Activated CD4-positive, alpha-beta T cell treated with anti-CD3 and anti-CD28 coated beads, Interleukin-2, Interleukin-4, amounts not matched to agents 100 ng/mL and 50 ng/mL, durations not matched to agents 16 hours and 8 hours (primary cell): ENCODE measurements at regions not wholly inside any gene's neighbourhood (a gene's known extent, or its start where the extent isn't known, plus 50 kb on each side); places are given as distances from the start of the nearest gene placed in this dataset.

Experiments used
- DNase-seq: peaks from one replicate; pipeline ENCODE4 v3.0.0-alpha.2; 2020; ENCODE audit warnings: low spot score

DNA sequence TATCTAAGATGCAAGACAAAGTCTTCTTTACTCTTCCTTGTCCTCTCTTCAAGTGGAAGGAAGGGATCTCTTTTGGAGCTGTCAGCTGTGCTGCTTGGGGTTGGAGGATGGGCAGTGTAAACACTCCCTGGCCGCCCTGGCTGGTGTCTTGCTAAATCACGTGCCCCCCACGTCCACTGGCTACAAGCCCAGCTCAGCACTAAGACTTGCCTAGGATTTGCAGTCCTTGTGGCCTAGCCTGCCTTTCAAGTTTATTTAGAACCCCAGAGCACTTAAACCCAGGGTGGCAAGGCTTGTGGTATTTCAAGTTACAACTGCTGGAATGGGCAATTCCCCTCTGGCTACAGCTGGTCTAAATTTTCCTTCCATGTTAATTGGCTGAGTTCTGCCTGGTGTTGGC is 272.4 kb upstream of the MYO3A start:
- no peak for DNase-seq

DNA sequence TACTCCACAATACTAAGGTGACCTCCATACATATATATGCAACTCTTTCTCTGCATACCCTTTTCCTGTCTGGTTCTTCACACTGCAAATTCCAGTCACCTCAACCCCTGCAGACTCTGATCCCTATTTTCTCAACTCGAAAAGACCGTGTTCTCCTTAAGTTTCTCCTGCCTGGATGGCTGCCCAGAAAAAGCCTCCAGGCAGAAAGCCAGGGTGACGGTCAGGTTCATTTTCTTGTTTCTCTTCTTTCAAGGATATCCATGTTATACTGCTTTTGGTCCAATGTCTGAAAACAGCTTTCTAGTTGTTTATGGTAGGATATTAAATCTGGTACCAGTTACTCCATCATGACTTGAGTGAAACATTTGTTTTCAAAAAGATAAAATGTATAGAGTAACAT is 267.8 kb upstream of the MYO3A start:
- no peak for DNase-seq

DNA sequence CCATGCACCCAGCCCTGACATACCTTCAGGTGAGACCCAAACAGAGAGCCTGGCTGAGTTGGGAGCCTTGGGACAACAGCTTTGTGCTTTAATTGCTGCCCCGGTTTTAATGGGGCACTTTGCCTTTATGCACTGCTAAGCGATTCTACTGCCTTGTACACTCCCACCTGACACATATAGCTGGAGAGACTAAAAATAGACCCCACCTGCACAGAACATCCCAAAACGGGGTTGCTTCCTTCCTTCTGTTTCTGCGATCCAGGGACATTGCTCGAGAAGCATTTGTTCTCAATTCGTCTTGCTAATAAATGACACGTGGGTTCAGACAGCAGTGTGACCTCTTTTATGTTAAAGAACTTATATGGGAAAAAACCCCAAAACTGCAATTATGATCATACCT is 258.8 kb upstream of the MYO3A start:
- no peak for DNase-seq

DNA sequence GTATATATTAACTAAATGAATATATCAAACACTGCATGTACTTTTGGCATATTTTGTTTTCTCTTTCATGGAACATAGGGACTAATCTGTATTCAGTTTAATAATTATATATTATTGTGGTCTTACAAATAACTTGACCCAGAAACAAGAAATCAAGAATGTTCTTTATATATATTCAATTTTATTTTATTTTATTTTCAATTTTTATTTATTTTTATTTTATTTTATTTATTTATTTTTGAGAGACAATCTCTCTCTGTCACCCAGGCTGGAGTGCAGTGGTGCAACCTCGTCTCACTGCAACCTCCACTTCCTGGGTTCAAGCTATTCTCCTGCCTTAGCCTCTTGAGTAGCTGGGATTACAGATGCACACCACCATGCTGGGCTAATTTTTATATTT is 258.4 kb upstream of the MYO3A start:
- DNase-seq: no peak

DNA sequence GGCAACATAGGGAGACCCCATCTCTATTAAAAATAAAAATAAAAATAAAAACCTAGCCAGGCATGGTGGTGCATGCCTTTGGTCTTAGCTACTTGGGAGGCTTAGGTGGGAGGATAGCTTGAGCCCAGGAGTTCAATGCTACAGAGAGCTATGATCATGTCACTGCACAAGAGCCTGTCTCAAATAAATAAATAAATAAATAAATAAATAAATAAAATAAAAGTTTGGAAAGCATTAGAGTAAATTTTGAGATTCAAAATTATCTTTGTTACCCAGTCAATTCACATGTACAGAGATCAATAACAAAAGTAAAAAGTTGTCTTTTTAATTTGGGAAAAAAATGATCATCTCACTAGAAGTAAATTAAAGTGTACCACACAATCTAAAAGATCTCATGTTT is 255.8 kb upstream of the MYO3A start:
- DNase-seq: no peak

DNA sequence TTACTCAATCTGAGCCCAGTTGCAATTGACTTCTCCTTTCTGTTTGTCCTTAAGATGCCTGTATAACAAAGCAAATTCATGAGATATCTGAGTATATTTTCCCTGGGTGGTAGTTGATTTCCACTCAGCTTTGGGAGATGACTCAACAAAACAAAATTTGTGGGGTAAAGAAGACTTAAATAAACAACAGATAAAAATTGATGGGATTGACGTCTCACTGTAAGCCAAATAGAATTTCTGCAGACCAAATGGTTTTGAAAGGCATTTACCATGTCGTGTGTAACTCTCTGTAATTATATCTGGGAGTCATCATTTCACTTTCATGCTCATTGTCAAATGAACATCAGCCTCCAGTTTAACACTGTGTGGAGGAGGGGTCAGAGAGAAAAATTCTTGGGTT is 255.4 kb upstream of the MYO3A start:
- no peak for DNase-seq

DNA sequence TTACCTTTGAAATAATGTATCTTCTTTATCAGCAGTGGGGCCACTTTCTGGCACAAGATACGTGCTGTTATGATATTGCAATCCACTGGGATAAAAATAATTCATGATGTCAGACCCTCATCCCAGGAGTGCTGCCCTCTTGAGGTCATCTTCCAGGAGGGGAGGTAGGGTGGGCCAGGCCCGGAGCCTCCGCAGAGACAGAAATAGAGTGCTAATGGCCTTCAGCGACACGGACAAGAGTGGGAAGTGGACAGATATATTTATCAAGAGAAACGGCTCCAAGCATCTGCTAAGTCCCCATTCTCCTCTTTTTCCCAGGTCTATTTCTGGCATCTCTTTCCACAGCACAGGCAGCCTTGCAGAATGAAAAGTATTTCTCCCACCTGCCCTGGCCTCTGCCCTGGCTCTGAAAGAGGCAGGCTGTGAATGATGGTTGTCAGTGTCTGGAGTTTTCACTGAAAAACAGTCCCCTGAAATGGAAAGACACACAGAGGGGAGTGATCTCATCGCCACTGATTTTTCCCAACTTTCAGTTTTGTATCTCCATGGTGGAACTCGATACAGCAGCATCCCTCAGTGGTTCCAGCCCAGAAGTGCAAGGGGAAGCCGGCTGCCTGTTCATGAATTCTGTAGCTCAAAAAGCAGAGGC is 251.7 kb upstream of the MYO3A start:
- no peak for DNase-seq

DNA sequence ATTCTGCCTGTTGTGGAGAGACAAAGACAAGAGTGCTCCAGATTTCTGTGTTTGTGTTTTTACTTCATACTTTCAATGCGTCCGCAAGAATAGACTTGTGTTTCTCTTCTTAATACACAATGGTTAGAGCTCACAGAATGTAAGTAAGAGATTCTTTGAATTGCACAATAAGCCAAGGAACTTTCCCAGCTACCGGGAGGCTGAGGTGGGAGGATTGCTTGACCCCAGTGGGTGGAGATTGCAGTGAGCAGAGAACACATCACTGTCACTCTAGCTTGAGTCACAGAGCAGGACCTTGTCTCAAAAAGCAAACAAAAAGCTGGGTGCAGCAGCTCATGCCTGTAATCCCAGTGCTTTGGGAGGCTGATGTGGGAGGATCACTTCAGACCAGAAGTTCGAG is 250.7 kb upstream of the MYO3A start:
- no peak for DNase-seq

DNA sequence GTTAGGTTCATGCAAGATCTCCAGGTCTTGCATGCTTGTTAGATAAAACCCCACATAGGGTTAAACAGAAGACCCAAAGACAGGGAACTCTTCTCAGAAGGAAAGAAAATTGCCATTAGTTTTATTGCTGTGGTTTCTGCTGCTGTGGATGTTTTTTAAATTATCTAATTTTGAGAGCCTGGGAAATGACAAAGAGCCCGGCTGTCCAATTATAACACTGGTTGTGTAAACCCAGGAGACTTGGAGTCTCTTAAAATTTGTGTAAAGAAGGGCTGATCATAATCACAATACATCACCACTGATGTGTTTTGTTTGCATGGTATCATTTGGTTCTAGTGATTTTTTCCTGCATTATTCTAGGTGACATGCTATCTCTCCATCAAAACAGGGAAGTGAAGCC is 246.5 kb upstream of the MYO3A start:
- no peak for DNase-seq

DNA sequence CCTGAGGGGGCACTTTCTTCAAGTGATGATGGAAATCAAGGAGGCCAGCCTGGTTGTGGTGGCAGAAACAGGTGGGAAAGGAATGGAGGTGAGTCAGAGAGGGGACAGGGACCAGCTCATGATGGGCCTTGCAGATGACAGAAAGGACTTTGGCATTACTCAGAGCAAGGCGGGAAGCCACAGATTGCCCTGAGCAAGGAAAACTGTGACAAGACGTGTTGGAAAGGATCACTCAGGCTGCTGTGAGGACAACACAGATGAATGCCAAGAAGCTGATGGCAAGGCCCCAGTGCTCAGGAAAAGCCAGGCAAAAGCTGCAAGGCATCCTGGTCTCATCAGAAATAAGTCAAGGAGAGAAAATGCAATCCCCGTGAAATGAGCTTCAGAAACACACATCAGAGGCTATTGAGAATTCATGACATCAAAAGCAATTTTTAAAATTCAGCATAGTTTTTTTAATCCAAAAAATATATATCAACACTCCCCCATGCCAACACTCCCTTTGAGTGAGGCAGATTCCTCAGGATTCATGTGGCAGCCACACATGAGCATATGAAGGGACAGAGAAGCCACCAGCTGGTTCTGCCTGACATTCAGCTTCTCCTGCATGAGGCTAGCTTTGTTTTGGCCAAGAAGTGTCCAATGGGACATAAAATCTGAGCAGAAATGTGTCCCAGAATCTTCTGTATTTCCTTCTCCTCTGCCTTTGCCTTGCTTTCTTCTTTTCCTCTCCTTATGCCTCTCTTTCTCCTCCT is 244.5 kb upstream of the MYO3A start:
- no peak for DNase-seq

DNA sequence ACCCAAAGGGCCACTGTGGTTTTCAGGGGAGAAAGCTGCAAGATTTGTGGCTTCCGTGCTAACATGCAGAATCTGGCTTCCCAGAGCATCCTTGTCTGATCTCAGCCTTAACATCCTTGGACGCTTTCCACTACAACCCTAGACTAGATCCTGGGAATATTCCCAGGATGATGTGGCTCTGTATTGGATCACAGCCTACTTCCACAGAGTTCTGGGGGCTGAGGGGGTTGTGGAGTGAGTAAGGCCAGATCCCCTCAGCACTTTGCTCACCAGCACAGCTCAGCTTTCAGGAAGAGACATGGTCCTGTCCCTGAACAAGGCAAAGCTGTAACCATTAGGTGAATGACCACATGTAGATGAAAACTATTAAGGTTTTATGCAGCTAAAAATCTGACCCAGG is 241.3 kb upstream of the MYO3A start:
- no peak for DNase-seq

DNA sequence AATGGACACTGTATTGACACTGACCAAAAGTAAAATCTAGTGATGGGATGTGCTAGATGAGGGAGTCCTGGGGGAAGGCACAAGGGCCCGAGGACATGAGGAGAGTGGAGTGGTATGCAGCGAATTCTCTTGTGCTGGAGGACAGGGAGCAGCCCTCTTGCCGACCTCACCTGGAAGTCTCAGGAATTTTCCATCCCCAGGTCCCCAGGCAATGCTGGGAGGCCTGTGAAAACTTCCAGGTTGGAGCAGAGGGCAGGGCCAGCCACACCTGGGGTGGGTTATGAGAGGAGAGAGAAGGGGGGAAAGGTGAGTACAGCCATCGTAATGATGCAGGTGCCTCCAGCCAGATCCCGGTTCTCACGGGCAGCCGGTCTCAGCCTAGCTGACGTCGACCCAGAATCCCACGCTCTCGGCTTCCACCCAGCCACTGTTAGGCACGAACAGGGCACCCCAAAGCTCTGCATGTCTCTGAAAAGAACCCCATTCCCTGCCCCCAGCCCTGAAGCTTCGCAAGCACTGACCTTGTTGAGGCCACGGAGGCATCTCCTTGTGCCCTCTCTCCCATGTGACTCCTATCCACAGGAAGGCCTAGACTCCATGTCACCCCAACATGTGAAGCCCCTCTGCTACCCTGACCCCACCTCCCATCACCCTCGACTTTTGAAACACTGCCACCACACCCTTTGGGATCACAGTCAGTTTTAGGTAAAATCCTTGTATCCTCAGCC is 239.7 kb upstream of the MYO3A start:
- DNase-seq: no peak

DNA sequence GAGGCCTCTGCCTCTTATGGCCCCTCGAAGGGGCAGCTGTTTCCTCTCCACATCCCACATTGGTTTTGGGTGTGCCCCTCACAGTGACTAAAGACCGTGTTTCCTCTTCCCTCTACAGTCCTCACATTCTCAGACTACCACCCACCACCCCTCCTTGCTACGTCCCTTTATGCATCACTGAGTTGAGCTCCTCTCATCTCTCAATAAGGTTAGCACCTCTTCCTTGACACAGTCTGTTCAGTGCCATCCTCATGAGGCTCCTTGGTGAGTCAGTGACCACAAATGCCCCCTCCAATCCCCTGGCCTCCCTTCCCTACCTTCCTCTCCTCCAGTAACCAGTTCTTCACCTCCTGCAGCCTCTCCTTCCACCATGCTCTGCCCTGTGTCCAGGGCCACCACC is 239.1 kb upstream of the MYO3A start:
- DNase-seq: no peak

DNA sequence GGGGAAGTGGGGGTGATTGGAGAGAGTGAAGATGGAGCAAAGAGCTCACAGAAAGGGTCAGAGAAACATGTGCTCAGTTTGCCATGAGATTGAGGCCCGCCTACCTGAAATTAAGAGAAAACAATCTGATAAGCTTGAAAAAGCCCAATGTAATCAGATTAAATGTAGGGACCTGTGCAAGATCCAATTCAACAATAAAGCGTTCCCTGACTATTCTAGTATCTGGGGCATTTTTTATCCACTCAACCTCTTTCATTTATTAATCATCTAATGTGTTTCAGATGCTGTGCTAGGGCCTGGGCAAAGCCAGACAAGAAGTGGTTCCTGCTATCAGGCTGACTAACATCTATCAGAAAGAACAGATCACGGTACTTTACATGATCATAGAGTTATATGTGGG is 238.4 kb upstream of the MYO3A start:
- DNase-seq: no peak

DNA sequence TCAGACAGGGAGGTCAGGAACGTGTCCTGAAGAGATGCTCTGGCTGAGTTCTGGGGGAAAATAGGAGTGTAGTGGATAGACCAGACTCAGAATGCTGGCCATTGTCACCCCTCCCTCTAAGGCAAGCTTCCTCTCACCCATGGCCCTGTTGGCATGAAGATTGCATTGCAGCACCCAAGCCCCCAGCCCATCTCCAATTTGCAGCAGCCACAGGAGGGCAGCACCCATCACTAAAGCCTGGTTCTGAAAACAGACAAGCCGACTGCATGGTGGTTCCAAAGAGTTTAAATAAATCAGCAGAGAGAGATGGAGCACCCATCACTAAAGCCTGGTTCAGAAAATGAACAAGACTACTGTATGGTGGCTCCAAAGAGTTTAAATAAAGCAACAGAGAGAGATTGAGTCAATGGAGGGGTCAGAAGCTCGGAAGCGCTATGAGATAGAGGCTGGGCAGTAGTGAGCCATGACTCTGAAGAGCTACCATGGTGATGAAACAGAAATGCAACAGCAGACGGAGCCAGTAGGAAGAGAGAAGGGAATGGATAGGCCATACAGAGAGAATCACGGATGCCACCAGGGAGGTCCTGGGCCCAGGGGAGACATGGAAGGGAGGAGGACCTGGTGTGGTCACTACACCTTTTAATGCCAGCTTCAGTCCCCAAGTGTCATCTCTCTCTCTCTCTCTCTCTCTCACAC is 237.9 kb upstream of the MYO3A start:
- no peak for DNase-seq

DNA sequence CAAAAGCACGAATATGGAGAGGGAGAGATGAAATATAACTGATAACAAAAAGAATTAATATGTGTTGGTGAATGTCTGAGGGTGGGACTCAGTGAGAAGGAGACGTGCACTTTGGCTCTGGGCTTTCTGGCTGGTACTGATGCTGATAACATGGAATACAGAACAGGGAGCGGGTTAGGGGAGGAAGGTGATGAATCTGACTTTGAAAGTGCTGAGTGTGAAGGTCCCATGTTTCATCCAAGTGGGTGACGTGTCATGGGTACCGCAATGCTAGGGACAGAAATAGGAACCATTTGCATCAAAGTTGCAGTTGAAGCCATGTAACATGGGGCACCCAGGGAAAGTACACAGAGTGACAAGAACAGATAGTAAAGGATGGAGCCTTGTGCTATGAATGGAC is 236.6 kb upstream of the MYO3A start:
- DNase-seq: no peak

DNA sequence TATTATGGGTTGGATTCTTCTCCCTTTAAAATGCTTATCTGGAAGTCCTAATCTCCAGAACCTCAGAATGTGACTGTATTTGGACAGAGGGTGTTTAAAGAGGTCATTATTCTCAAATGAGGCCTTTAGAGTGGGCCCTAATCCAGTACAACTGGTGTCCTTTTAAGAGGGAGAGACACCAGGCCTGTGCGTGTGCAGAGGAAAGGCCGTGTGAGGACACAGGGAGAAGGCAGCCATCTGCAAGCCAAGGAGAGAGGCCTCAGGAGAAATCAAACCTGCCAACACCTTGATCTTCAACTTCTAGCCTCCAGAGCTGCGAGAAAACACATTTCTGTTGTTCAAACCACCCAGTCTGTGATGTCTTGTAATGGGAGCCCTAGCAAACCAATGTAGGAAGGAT is 235.4 kb upstream of the MYO3A start:
- no peak for DNase-seq

DNA sequence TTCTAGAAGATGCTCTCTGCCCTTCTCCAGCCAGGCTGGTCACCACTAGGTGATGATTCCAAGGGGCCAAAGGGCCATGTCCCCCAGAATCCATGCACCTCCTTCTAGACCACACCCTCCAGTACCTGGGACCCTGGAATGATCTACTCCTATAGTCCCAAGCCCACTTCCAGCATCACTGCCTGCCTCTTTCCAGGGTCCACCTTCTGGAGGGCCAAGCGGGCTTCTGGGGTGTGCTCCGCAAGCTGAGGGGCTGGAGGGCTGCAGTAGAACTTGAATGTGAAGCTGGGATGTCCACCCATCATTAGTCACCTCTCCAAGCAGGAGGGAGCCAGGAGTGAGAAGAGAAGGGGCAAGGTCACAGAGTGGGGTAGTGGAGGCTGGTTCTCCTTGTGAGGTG is 234.4 kb upstream of the MYO3A start:
- DNase-seq: no peak

DNA sequence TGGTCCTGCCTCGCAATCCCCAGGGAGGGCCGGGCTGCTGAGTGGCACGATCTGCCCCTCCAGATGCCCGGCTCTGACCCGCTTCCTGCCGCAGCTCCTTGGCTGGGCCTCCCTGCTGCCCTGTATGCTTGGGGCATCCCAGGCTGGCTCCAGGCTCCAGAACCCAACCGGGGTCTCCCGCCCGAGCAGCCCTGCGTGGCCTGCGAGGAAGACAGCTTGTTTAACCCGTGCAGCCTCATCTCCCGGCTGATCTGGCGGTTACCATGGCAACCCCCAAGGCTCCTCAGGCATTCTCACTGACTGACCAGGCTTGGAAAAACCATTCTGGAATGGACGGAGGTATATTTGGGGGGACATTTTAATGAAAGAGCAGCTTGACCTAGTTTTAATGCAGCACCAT is 232.4 kb upstream of the MYO3A start:
- DNase-seq: no peak

DNA sequence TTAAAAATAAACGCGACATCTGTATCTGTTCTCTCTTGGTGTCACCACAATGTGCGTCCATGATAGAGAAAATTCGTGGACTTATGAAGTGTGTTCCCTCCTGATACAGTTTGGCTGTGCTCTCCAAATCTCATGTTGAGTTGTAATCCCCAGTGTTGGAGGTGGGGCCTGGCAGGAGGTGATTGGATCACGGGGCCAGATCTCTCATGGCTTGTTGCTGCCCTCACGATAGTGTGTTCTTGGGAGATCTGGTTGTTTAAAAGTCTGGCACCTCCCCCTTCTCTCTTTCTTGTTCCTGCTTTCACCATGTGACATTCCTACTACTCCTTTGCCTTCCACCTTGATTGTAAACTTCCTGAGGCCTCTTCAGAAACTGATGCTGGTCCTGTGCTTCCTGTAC is 229.4 kb upstream of the MYO3A start:
- DNase-seq: no peak

DNA sequence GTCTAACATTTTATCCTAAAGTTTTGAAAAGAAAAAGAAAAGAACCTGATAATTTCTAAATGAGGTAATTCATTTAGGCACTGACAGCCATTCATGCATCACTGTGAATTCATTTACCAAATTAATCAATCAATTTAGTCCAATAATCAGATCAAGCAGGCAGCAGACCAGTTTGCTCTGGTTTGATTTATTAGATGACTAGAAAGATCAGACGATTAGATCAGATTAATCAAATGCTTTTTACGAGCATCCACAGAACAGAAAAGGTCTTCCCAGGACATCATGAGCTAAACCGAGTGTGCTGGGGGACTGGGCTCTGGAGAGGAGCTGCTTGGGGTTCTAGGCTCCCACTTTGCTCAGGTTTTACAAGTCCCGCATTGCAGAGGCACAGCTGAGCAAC is 226.5 kb upstream of the MYO3A start:
- no peak for DNase-seq

DNA sequence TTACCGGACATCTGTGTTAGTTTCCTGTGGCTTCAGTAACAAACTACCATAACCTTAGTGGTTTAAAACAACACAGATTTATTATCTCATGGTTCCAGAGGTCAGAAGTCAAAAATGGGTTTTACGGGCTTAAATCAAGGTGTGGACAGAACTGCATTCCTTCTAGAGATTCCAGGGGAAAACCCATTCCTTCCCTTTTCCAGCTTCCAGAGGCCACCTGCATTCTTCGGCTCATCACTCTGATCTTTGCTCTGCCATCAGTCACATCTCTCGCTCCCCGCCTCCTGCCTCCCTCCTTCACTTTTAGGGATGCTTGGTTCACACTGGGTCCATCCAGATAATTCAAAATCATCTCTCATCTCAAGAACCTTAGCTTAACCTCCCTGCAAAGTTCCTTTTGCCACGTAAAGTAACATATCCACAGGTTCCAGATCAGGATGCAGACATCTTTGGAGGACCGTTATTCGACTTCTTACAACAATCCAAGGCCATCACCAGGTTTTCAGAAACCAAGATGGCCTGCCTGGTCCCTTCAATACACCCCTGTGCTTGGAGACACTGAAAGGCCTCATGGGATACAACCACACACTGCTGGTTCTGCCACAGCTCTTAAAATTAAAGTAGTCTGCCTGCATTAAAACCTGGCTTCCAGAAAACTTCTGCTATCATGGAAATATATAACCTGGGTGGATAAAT is 225.9 kb upstream of the MYO3A start:
- no peak for DNase-seq
